Thyroid gland (tissue), 4 donors: ENCODE measurements at regions not wholly inside any gene's neighbourhood (a gene's known extent, or its start where the extent isn't known, plus 50 kb on each side); places are given as distances from the start of the nearest gene placed in this dataset.

Experiments
- CTCF ChIP-seq, 6 experiments: fragments of 200-600 bp in 3 of 6; fragments of 450-650 bp in 3 of 6; sonication (generic) in 3 of 6; IDR thresholded peaks; one replicate each; pipeline ENCODE4 v1.5.1; 2016 to 2019; ENCODE audit warnings: antibody characterized with exemption in 6 of 6, mild to moderate bottlenecking in 2 of 6, inconsistent platforms in 1 of 6, moderate library complexity in 1 of 6
- POLR2A ChIP-seq, 2 donors: fragments of 450-650 bp; IDR thresholded peaks; one replicate each; pipeline ENCODE4 v1.6.1; 2017; ENCODE audit warnings: antibody characterized with exemption in 2 of 2, mild to moderate bottlenecking in 2 of 2, moderate library complexity in 1 of 2

DNA sequence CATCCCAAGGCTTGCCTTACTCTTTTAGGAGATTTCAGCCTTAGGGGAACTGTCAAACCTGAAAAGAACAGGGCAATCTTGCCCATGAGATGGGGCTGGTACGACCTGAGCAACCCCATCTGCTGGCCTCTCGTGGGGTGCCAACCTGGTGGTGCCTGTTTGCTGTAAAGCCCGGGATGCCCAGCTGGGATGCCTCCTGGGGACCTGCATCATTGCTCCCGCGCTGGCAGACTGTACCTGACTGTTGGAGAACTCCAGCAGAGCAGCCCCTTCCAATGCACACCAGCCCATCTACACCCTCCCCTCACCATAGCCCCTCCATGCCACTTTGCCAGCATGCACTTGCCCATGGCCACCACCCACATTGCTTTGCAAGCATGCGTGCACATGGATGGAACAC lies 335.7 kb downstream of the RPS29 start:
- no peak for TF ChIP-seq CTCF (IDR thresholded peaks at IDR 0.05)
- no peak for TF ChIP-seq POLR2A (IDR thresholded peaks at IDR 0.05)
